Ishikawa (cell line): ENCODE measurements at regions not wholly inside any gene's neighbourhood (a gene's known extent, or its start where the extent isn't known, plus 50 kb on each side); places are given as distances from the start of the nearest gene placed in this dataset.

Experiments used
- CEBPB ChIP-seq: IDR thresholded peaks from 2 replicates; pipeline ENCODE4 v1.6.1; 2012
- CREB1 ChIP-seq: IDR thresholded peaks from 2 replicates; pipeline ENCODE4 v1.6.1; 2012; ENCODE audit warnings: low read depth
- EP300 ChIP-seq: IDR thresholded peaks from 2 replicates; pipeline ENCODE4 v1.6.1; 2012; ENCODE audit warnings: borderline replicate concordance
- MAX ChIP-seq: IDR thresholded peaks from 2 replicates; pipeline ENCODE4 v1.6.1; 2012
- NFIC ChIP-seq: IDR thresholded peaks from 2 replicates; pipeline ENCODE4 v1.6.1; 2012
- REST ChIP-seq: IDR thresholded peaks from 2 replicates; pipeline ENCODE4 v1.6.1; 2012; ENCODE audit warnings: low read depth, mild to moderate bottlenecking
- TAF1 ChIP-seq: IDR thresholded peaks from 2 replicates; pipeline ENCODE4 v1.6.1; 2012; ENCODE audit warnings: low read depth, mild to moderate bottlenecking
- YY1 ChIP-seq: IDR thresholded peaks from 2 replicates; pipeline ENCODE4 v1.6.1; 2012; ENCODE audit warnings: low read depth
- ZBTB7A ChIP-seq: IDR thresholded peaks from 2 replicates; pipeline ENCODE4 v1.6.1; 2012; ENCODE audit warnings: low read depth

GRCh38 chr1:96116731-96117130, 604.9 kb upstream of the PTBP2 start:
- no peak for TF ChIP-seq CREB1
- TF ChIP-seq EP300, result no peak
- no peak for TF ChIP-seq TAF1
- TF ChIP-seq ZBTB7A, result no peak
- no peak for TF ChIP-seq REST
- TF ChIP-seq MAX, result no peak
- no peak for TF ChIP-seq NFIC
- TF ChIP-seq CEBPB, result no peak
- TF ChIP-seq YY1, result no peak
